H9 (cell line): ENCODE measurements at regions not wholly inside any gene's neighbourhood (a gene's known extent, or its start where the extent isn't known, plus 50 kb on each side); places are given as distances from the start of the nearest gene placed in this dataset.

Experiments used
- DNase-seq: peaks from one replicate; pipeline ENCODE4 v3.0.0-alpha.2; 2017
- H2AFZ ChIP-seq: one replicate; pipeline ENCODE4 v1.6.1; 2013; ENCODE audit warnings: mild to moderate bottlenecking, low read length, control low read depth, moderate library complexity
- H2AK5ac ChIP-seq: 2 replicates; pipeline ENCODE4 v1.6.1; 2013; ENCODE audit warnings: low read length, control low read depth, mixed read lengths; ENCODE audit not compliant: insufficient read length
- H2BK120ac ChIP-seq: one replicate; pipeline ENCODE4 v1.6.1; 2013; ENCODE audit warnings: low read depth, mild to moderate bottlenecking, low read length, control low read depth, inconsistent platforms; ENCODE audit not compliant: poor library complexity, severe bottlenecking
- H2BK12ac ChIP-seq: 2 replicates; pipeline ENCODE4 v1.6.1; 2013; ENCODE audit warnings: low read length, control low read depth, mixed read lengths, low read depth; ENCODE audit not compliant: insufficient read length
- H2BK15ac ChIP-seq: 2 replicates; pipeline ENCODE4 v1.6.1; 2013; ENCODE audit warnings: low read depth, low read length, control low read depth
- H2BK20ac ChIP-seq: one replicate; pipeline ENCODE4 v1.6.1; 2013; ENCODE audit warnings: low read depth, mild to moderate bottlenecking, low read length, control low read depth, inconsistent platforms; ENCODE audit not compliant: poor library complexity, severe bottlenecking
- H2BK5ac ChIP-seq: 2 replicates; pipeline ENCODE4 v1.6.1; 2013; ENCODE audit warnings: low read length, control low read depth, mixed read lengths; ENCODE audit not compliant: insufficient read length
- H3K14ac ChIP-seq: 2 replicates; pipeline ENCODE4 v1.6.1; 2013; ENCODE audit warnings: low read length, control low read depth; ENCODE audit not compliant: insufficient read depth
- H3K18ac ChIP-seq: 2 replicates; pipeline ENCODE4 v1.6.1; 2013; ENCODE audit warnings: low read depth, mild to moderate bottlenecking, mixed read lengths, low read length, control low read depth; ENCODE audit not compliant: insufficient read length
- H3K23ac ChIP-seq: 2 replicates; pipeline ENCODE4 v1.6.1; 2013; ENCODE audit warnings: low read length, control low read depth, mixed read lengths, low read depth; ENCODE audit not compliant: insufficient read length
- H3K23me2 ChIP-seq: 2 replicates; pipeline ENCODE4 v1.6.1; 2013; ENCODE audit warnings: low read depth, mild to moderate bottlenecking, mixed read lengths, low read length, control low read depth; ENCODE audit not compliant: insufficient read length, poor library complexity, severe bottlenecking
- H3K27ac ChIP-seq: 2 replicates; pipeline ENCODE4 v1.5.1; 2013; ENCODE audit warnings: low read length, control low read depth, mixed read lengths, low read depth; ENCODE audit not compliant: insufficient read length
- H3K27me3 ChIP-seq: 2 replicates; pipeline ENCODE4 v1.6.1; 2013; ENCODE audit warnings: low read length, control low read depth, inconsistent platforms; ENCODE audit not compliant: insufficient read depth
- H3K4ac ChIP-seq: 2 replicates; pipeline ENCODE4 v1.6.1; 2013; ENCODE audit warnings: low read depth, mild to moderate bottlenecking, control low read depth, inconsistent platforms, low read length, moderate library complexity
- H3K4me1 ChIP-seq: 2 replicates; pipeline ENCODE4 v1.6.1; 2013; ENCODE audit warnings: low read length, control low read depth, inconsistent platforms; ENCODE audit not compliant: insufficient read depth
- H3K4me2 ChIP-seq: 2 replicates; pipeline ENCODE4 v1.6.1; 2013; ENCODE audit warnings: low read length, control low read depth, mixed read lengths; ENCODE audit not compliant: insufficient read length, insufficient read depth
- H3K56ac ChIP-seq: 2 replicates; pipeline ENCODE4 v1.6.1; 2013; ENCODE audit warnings: low read depth, mild to moderate bottlenecking, mixed read lengths, low read length, control low read depth; ENCODE audit not compliant: insufficient read length
- H3K79me1 ChIP-seq: 2 replicates; pipeline ENCODE4 v1.6.1; 2013; ENCODE audit warnings: low read depth, mild to moderate bottlenecking, moderate library complexity, low read length, control low read depth, inconsistent platforms; ENCODE audit not compliant: insufficient read depth, poor library complexity, severe bottlenecking
- H3K79me2 ChIP-seq: 2 replicates; pipeline ENCODE4 v1.6.1; 2013; ENCODE audit warnings: low read length, control low read depth, inconsistent platforms; ENCODE audit not compliant: insufficient read depth
- H3K9ac ChIP-seq: 2 replicates; pipeline ENCODE4 v1.6.1; 2013; ENCODE audit warnings: low read length, control low read depth, mixed read lengths; ENCODE audit not compliant: insufficient read length; ENCODE audit errors: extremely low read depth
- H3K9me3 ChIP-seq: one replicate; pipeline ENCODE4 v1.6.1; 2013; ENCODE audit warnings: low read depth, low read length, inconsistent platforms; ENCODE audit not compliant: control insufficient read depth
- H3T11ph ChIP-seq: one replicate; pipeline ENCODE4 v1.6.1; 2013; ENCODE audit warnings: mild to moderate bottlenecking, low read length, control low read depth, inconsistent platforms
- H4K20me1 ChIP-seq: one replicate; pipeline ENCODE4 v1.6.1; 2013; ENCODE audit not compliant: control insufficient read depth, insufficient read length, insufficient read depth
- H4K5ac ChIP-seq: 2 replicates; pipeline ENCODE4 v1.6.1; 2013; ENCODE audit warnings: low read depth, mild to moderate bottlenecking, mixed read lengths, low read length, control low read depth; ENCODE audit not compliant: insufficient read length
- H4K8ac ChIP-seq: replicated peaks from 2 replicates; pipeline ENCODE4 v1.6.1; 2013; ENCODE audit warnings: low read length, control low read depth, mixed read lengths, low read depth; ENCODE audit not compliant: insufficient read length
- H4K91ac ChIP-seq: 2 replicates; pipeline ENCODE4 v1.6.1; 2013; ENCODE audit warnings: low read depth, mild to moderate bottlenecking, moderate library complexity, mixed read lengths, low read length, control low read depth; ENCODE audit not compliant: insufficient read length
- H3K27ac Mint-ChIP-seq, 3 experiments: 2 replicates in 2 of 3; 3 replicates in 1 of 3; pipeline ENCODE4 v1.8.0; 2020 to 2021; ENCODE audit warnings: mixed read lengths in 3 of 3, mild to moderate bottlenecking in 1 of 3, moderate library complexity in 1 of 3
- H3K27me3 Mint-ChIP-seq: 2 replicates; pipeline ENCODE4 v1.8.0; 2021; ENCODE audit warnings: low read depth, mild to moderate bottlenecking, moderate library complexity, mixed read lengths
- H3K36me3 Mint-ChIP-seq, 3 experiments: 2 replicates in 2 of 3; 3 replicates in 1 of 3; pipeline ENCODE4 v1.8.0; 2020 to 2021; ENCODE audit warnings: low read depth in 3 of 3, mixed read lengths in 3 of 3; ENCODE audit not compliant: insufficient read depth in 1 of 3
- H3K4me1 Mint-ChIP-seq, 2 experiments: 2 replicates each; pipeline ENCODE4 v1.8.0; 2020; ENCODE audit warnings: mixed read lengths in 2 of 2
- H3K4me3 Mint-ChIP-seq, 2 experiments: 2 replicates in 1 of 2; 3 replicates in 1 of 2; pipeline ENCODE4 v1.8.0; 2020 to 2021; ENCODE audit warnings: mild to moderate bottlenecking in 2 of 2, mixed read lengths in 2 of 2, moderate library complexity in 1 of 2
- H3K9me3 Mint-ChIP-seq, 2 experiments: 2 replicates in 1 of 2; 3 replicates in 1 of 2; pipeline ENCODE4 v1.8.0; 2020; ENCODE audit warnings: mild to moderate bottlenecking in 2 of 2, mixed read lengths in 2 of 2, moderate library complexity in 1 of 2
- WGBS: extraction: QIAGEN DNeasy Blood & Tissue Kit; methylation state at CpG from one replicate; pipeline ENCODE4 v1.1.7; 2013; ENCODE audit warnings: missing lambda C conversion rate, low lambda C conversion rate, mixed read lengths; ENCODE audit not compliant: insufficient read length; ENCODE audit errors: extremely low coverage; 5-methylcytosine and 5-hydroxymethylcytosine counted together
- TF ChIP-seq, protein P1 (sequence below): fragments of 200-600 bp; sonication (generic); conservative IDR thresholded peaks from 3 replicates; pipeline ENCODE4 v1.8.0; 2021; ENCODE audit warnings: antibody characterized with exemption, mild to moderate bottlenecking

- no peak overlapping the region for H3K23ac ChIP-seq
- H2BK15ac ChIP-seq = no peak overlapping the region
- Mint-ChIP-seq H3K27ac (no peak overlapping the region), H3K4me1 (peaks cover 4% of the 10 kb centered on the region in 2 experiments), H3K9me3 (peaks cover 2 to 6% of the 10 kb centered on the region in 2 experiments; a peak in 3 of 5 replicates), H3K36me3 (peaks cover 0 to 6% (median 0%) of the 10 kb centered on the region in 3 experiments; a peak in 2 of 7 replicates), H3K27me3 (no peaks in the 10 kb centered on the region), H3K4me3 (no peak overlapping the region)
- H2BK120ac ChIP-seq = no peak overlapping the region
- TF ChIP-seq, protein P1, sequence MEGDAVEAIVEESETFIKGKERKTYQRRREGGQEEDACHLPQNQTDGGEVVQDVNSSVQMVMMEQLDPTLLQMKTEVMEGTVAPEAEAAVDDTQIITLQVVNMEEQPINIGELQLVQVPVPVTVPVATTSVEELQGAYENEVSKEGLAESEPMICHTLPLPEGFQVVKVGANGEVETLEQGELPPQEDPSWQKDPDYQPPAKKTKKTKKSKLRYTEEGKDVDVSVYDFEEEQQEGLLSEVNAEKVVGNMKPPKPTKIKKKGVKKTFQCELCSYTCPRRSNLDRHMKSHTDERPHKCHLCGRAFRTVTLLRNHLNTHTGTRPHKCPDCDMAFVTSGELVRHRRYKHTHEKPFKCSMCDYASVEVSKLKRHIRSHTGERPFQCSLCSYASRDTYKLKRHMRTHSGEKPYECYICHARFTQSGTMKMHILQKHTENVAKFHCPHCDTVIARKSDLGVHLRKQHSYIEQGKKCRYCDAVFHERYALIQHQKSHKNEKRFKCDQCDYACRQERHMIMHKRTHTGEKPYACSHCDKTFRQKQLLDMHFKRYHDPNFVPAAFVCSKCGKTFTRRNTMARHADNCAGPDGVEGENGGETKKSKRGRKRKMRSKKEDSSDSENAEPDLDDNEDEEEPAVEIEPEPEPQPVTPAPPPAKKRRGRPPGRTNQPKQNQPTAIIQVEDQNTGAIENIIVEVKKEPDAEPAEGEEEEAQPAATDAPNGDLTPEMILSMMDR = no peak
- no peak overlapping the region for H3K56ac ChIP-seq
- no peaks in the 10 kb centered on the region for H3K9me3 ChIP-seq
- no peaks in the 10 kb centered on the region for H4K20me1 ChIP-seq
- no peak overlapping the region for H3K27ac ChIP-seq
- H2AFZ ChIP-seq = no peak overlapping the region
- no peak overlapping the region for H3K9ac ChIP-seq
- H4K8ac ChIP-seq = no peak overlapping the region
- H3T11ph ChIP-seq = no peak overlapping the region
- H2BK5ac ChIP-seq = no peak overlapping the region
- no peak overlapping the region for H3K18ac ChIP-seq
- H3K4ac ChIP-seq = no peak overlapping the region
- no peak overlapping the region for H2BK12ac ChIP-seq
- WGBS = no CpG with 5 or more reads among the region's 1 CpG
- H3K14ac ChIP-seq = no peak overlapping the region
- H3K4me2 ChIP-seq = no peak overlapping the region
- no peaks in the 10 kb centered on the region for H3K79me1 ChIP-seq
- H4K91ac ChIP-seq = no peak overlapping the region
- H3K4me1 ChIP-seq = peaks cover 3% of the 10 kb centered on the region; the same call in 1 of the 2 replicates
- no peaks in the 10 kb centered on the region for H3K27me3 ChIP-seq
- no peaks in the 10 kb centered on the region for H3K79me2 ChIP-seq
- H2BK20ac ChIP-seq = no peak overlapping the region
- H4K5ac ChIP-seq = no peak overlapping the region
- no peak overlapping the region for H2AK5ac ChIP-seq
- H3K23me2 ChIP-seq = no peaks in the 10 kb centered on the region
- DNase-seq = no peak
Measured at GRCh38 chr1:218669431-218669830, 324.3 kb downstream of the TGFB2 start.
